ENCODE measurements at regions not wholly inside any gene's neighbourhood (a gene's known extent, or its start where the extent isn't known, plus 50 kb on each side); places are given as distances from the start of the nearest gene placed in this dataset.

GRCh38 chr11:96760815-96761214 is 371.0 kb downstream of the JRKL start:
- no peak for DNase-seq (ENCODE audit: extremely low spot score)
- CTCF ChIA-PET: interaction anchor here (0.6 kb wide), 1 partner anchor 859 kb away, joined by 3 read pairs; no protein-coding TSS in a partner anchor
- TF ChIP-seq SP1 (IDR thresholded peaks at IDR 0.05): no peak
- no peak for TF ChIP-seq L3MBTL2 (conservative IDR thresholded peaks at IDR 0.05)
- POLR2A ChIA-PET: no interaction called here

GRCh38 chr11:96761451-96761850 is 371.6 kb downstream of the JRKL start:
- ChIA-PET CTCF (interaction anchor here (0.6 kb wide), 1 partner anchor 859 kb away, joined by 3 read pairs; no protein-coding TSS in a partner anchor), POLR2A (no interaction called here)
- TF ChIP-seq FOXK2 (IDR thresholded peaks at IDR 0.05) (no peak), BHLHE40 (IDR thresholded peaks at IDR 0.05; ENCODE audit: borderline replicate concordance) (no peak), FOXM1 (IDR thresholded peaks at IDR 0.05; ENCODE audit: borderline replicate concordance) (no peak), CTBP1 (IDR thresholded peaks at IDR 0.05; ENCODE audit: borderline replicate concordance) (no peak), LEF1 (IDR thresholded peaks at IDR 0.05; ENCODE audit: borderline replicate concordance) (no peak), L3MBTL2 (conservative IDR thresholded peaks at IDR 0.05) (no peak), TARDBP (IDR thresholded peaks at IDR 0.05) (no peak), SP1 (IDR thresholded peaks at IDR 0.05) (no peak), ZNF384 (IDR thresholded peaks at IDR 0.05) (no peak), FOXA1 (IDR thresholded peaks at IDR 0.05) (no peak), PKNOX1 (IDR thresholded peaks at IDR 0.05) (no peak), SUZ12 (IDR thresholded peaks at IDR 0.05) (no peak)
- DNase-seq (ENCODE audit: extremely low spot score): no peak

GRCh38 chr11:96763244-96763643 is 373.4 kb downstream of the JRKL start:
- no peak for DNase-seq (ENCODE audit: extremely low spot score)
- TF ChIP-seq LEF1 (IDR thresholded peaks at IDR 0.05; ENCODE audit: borderline replicate concordance) (no peak), SUZ12 (IDR thresholded peaks at IDR 0.05) (no peak), BHLHE40 (IDR thresholded peaks at IDR 0.05; ENCODE audit: borderline replicate concordance) (no peak), NFRKB (IDR thresholded peaks at IDR 0.05) (no peak), ELF4 (IDR thresholded peaks at IDR 0.05) (no peak), FOXA1 (IDR thresholded peaks at IDR 0.05) (no peak), FOXK2 (IDR thresholded peaks at IDR 0.05) (no peak), PKNOX1 (IDR thresholded peaks at IDR 0.05) (no peak), FOXM1 (IDR thresholded peaks at IDR 0.05; ENCODE audit: borderline replicate concordance) (no peak), CTBP1 (IDR thresholded peaks at IDR 0.05; ENCODE audit: borderline replicate concordance) (no peak), SP1 (IDR thresholded peaks at IDR 0.05) (no peak), HDGF (IDR thresholded peaks at IDR 0.05; ENCODE audit: borderline replicate concordance) (no peak), TARDBP (IDR thresholded peaks at IDR 0.05) (no peak), ZNF384 (IDR thresholded peaks at IDR 0.05) (no peak), ARNT (IDR thresholded peaks at IDR 0.05) (no peak), L3MBTL2 (conservative IDR thresholded peaks at IDR 0.05) (no peak)
- CTCF ChIA-PET: interaction anchor here (0.6 kb wide), 1 partner anchor 280 kb away, joined by 3 read pairs; no protein-coding TSS in a partner anchor
- POLR2A ChIA-PET: no interaction called here

- no peak for DNase-seq (ENCODE audit: extremely low spot score)
- CTCF ChIA-PET: interaction anchor here (0.6 kb wide), 1 partner anchor 570 kb away, joined by 3 read pairs; no protein-coding TSS in a partner anchor
- TF ChIP-seq TARDBP (IDR thresholded peaks at IDR 0.05) (no peak), SP1 (IDR thresholded peaks at IDR 0.05) (no peak), CTBP1 (IDR thresholded peaks at IDR 0.05; ENCODE audit: borderline replicate concordance) (no peak), L3MBTL2 (conservative IDR thresholded peaks at IDR 0.05) (no peak), HDGF (IDR thresholded peaks at IDR 0.05; ENCODE audit: borderline replicate concordance) (no peak)
- POLR2A ChIA-PET: no interaction called here
These were observed 388.5 kb downstream of the JRKL start for GRCh38 chr11:96778272-96778671.

- CTCF ChIA-PET: interaction anchor here (0.6 kb wide), 1 partner anchor 569 kb away, joined by 3 read pairs; no protein-coding TSS in a partner anchor
- no peak for DNase-seq (ENCODE audit: extremely low spot score)
- no peak for TF ChIP-seq LEF1 (IDR thresholded peaks at IDR 0.05; ENCODE audit: borderline replicate concordance)
- TF ChIP-seq SUZ12 (IDR thresholded peaks at IDR 0.05): no peak
- no peak for TF ChIP-seq FOXM1 (IDR thresholded peaks at IDR 0.05; ENCODE audit: borderline replicate concordance)
- no peak for TF ChIP-seq SP1 (IDR thresholded peaks at IDR 0.05)
- no peak for TF ChIP-seq NFRKB (IDR thresholded peaks at IDR 0.05)
- TF ChIP-seq HDGF (IDR thresholded peaks at IDR 0.05; ENCODE audit: borderline replicate concordance): no peak
- no peak for TF ChIP-seq L3MBTL2 (conservative IDR thresholded peaks at IDR 0.05)
- TF ChIP-seq PKNOX1 (IDR thresholded peaks at IDR 0.05): no peak
- TF ChIP-seq ARNT (IDR thresholded peaks at IDR 0.05): no peak
- TF ChIP-seq FOXA1 (IDR thresholded peaks at IDR 0.05): no peak
- no peak for TF ChIP-seq ZNF384 (IDR thresholded peaks at IDR 0.05)
- TF ChIP-seq BHLHE40 (IDR thresholded peaks at IDR 0.05; ENCODE audit: borderline replicate concordance): no peak
- TF ChIP-seq FOXK2 (IDR thresholded peaks at IDR 0.05): no peak
- TF ChIP-seq ELF4 (IDR thresholded peaks at IDR 0.05): no peak
- no peak for TF ChIP-seq TARDBP (IDR thresholded peaks at IDR 0.05)
- no peak for TF ChIP-seq CTBP1 (IDR thresholded peaks at IDR 0.05; ENCODE audit: borderline replicate concordance)
- POLR2A ChIA-PET: no interaction called here
These were observed 389.2 kb downstream of the JRKL start for GRCh38 chr11:96779030-96779429.

- ChIA-PET POLR2A (no interaction called here), CTCF (no interaction called here)
- no peak for DNase-seq (ENCODE audit: extremely low spot score)
- no peak for TF ChIP-seq FOXA1 (IDR thresholded peaks at IDR 0.05)
- TF ChIP-seq L3MBTL2 (conservative IDR thresholded peaks at IDR 0.05): no peak
- TF ChIP-seq BHLHE40 (IDR thresholded peaks at IDR 0.05; ENCODE audit: borderline replicate concordance): no peak
- no peak for TF ChIP-seq FOXM1 (IDR thresholded peaks at IDR 0.05; ENCODE audit: borderline replicate concordance)
- TF ChIP-seq ELF4 (IDR thresholded peaks at IDR 0.05): no peak
- TF ChIP-seq SP1 (IDR thresholded peaks at IDR 0.05): no peak
- no peak for TF ChIP-seq FOXK2 (IDR thresholded peaks at IDR 0.05)
These were observed 391.3 kb downstream of the JRKL start for GRCh38 chr11:96781082-96781481.
